K562 (cell line): ENCODE measurements at regions not wholly inside any gene's neighbourhood (a gene's known extent, or its start where the extent isn't known, plus 50 kb on each side); places are given as distances from the start of the nearest gene placed in this dataset.
A peak's percentile ranks its signal among the peaks of the same experiment; 100 is the strongest.

Experiments used
- FOXA3 ChIP-seq, 2 experiments: fragments of 450-650 bp in 1 of 2; sonication (generic) in 1 of 2; formaldehyde crosslinking; IDR thresholded peaks in 1 of 2; conservative IDR thresholded peaks in 1 of 2; 2 replicates each; pipeline versions ENCODE4 v1.4.0 to v1.8.0; 2020 to 2022; ENCODE audit warnings: mild to moderate bottlenecking in 2 of 2, missing genetic modification reagents in 1 of 2
- KAT7 ChIP-seq: sonication (generic); formaldehyde crosslinking; IDR thresholded peaks from 2 replicates; pipeline ENCODE4 v1.8.0; 2022; ENCODE audit warnings: missing genetic modification reagents, mild to moderate bottlenecking, borderline replicate concordance
- KHSRP ChIP-seq: fragments of 450-650 bp; IDR thresholded peaks from 2 replicates; pipeline ENCODE4 v1.6.1; 2017
- NFE2 ChIP-seq: IDR thresholded peaks from 2 replicates; pipeline ENCODE4 v1.6.1; 2014; ENCODE audit warnings: antibody characterized with exemption, low read depth
- PRMT5 ChIP-seq: sonication (generic); formaldehyde crosslinking; IDR thresholded peaks from 2 replicates; pipeline ENCODE4 v1.5.0; 2020; ENCODE audit warnings: missing genetic modification reagents
- RAD21 ChIP-seq, 2 experiments: fragments of 250-450 bp in 1 of 2; fragments of 450-650 bp in 1 of 2; sonication (Bioruptor Pico) in 1 of 2; formaldehyde crosslinking in 1 of 2; IDR thresholded peaks in 1 of 2; conservative IDR thresholded peaks in 1 of 2; 2 replicates each; pipeline versions ENCODE4 v1.4.0 to v1.8.0; 2020 to 2022; ENCODE audit warnings: mild to moderate bottlenecking in 2 of 2, moderate library complexity in 1 of 2
- TCFL5 ChIP-seq: fragments of 250-450 bp; sonication (Bioruptor Pico); conservative IDR thresholded peaks from 2 replicates; pipeline ENCODE4 v1.6.1; 2021; ENCODE audit warnings: mild to moderate bottlenecking, moderate library complexity, matching md5 sums
- U2AF1 ChIP-seq: fragments of 200-400 bp; formaldehyde crosslinking; optimal IDR thresholded peaks from 2 replicates; pipeline ENCODE3; 2017; ENCODE audit warnings: mild to moderate bottlenecking, low read depth, low read length, moderate library complexity
- ZNF24 ChIP-seq: fragments of 450-650 bp; IDR thresholded peaks from 2 replicates; pipeline ENCODE4 v1.6.1; 2016
- ZNF316 ChIP-seq: fragments of 450-650 bp; IDR thresholded peaks from 2 replicates; pipeline ENCODE4 v1.6.1; 2016
- ZNF778 ChIP-seq: fragments of 450-650 bp; formaldehyde crosslinking; IDR thresholded peaks from 2 replicates; pipeline ENCODE4 v1.4.0; 2020; ENCODE audit warnings: mild to moderate bottlenecking, moderate library complexity
- TF ChIP-seq, protein P1 (sequence below), 3 experiments: IDR thresholded peaks in 2 of 3; conservative IDR thresholded peaks in 1 of 3; 2 replicates each; pipeline ENCODE4 v1.5.1; 2011 to 2012; ENCODE audit warnings: low read length in 3 of 3, mild to moderate bottlenecking in 3 of 3, control low read depth in 2 of 3, improper control_type of control experiment in 1 of 3, inconsistent platforms in 1 of 3, low read depth in 1 of 3, mixed read lengths in 1 of 3, moderate library complexity in 1 of 3; ENCODE audit not compliant: insufficient read depth in 2 of 3

DNA sequence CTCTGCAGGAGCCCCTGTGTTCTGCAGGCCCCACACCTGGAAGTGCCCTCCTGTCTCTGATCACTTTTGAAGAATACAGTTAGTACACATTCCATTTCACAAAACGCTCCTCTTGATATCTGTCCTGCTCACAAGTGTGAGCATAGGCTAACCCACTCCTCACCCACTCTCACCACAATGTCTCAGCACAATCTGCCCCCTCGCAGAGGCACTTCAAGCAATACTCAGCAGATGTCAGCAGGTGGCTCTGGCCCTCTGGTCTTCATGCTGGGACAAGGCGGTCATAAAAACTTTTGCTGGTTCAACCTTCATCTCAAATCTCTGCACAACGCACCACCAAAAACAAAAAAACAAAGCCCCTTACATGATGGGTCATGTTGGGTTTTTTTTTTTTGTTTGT, 671.2 kb downstream of the MATN1 start (continued):
- peak in 1 of 2 experiments; percentile 37; a peak in 2 of 4 replicates for TF ChIP-seq RAD21 (CRISPR knock-in tag; conservative IDR thresholded peaks at IDR 0.05 in 1 of 2, IDR thresholded peaks at IDR 0.05 in 1 of 2)
- TF ChIP-seq KHSRP, result no peak
- TF ChIP-seq ZNF316, result no peak
- TF ChIP-seq NFE2, result peak; percentile 29; the same call in 1 of the 2 replicates
- TF ChIP-seq KAT7, result no peak
- TF ChIP-seq TCFL5 (CRISPR knock-in tag), result no peak
- TF ChIP-seq, protein P1, sequence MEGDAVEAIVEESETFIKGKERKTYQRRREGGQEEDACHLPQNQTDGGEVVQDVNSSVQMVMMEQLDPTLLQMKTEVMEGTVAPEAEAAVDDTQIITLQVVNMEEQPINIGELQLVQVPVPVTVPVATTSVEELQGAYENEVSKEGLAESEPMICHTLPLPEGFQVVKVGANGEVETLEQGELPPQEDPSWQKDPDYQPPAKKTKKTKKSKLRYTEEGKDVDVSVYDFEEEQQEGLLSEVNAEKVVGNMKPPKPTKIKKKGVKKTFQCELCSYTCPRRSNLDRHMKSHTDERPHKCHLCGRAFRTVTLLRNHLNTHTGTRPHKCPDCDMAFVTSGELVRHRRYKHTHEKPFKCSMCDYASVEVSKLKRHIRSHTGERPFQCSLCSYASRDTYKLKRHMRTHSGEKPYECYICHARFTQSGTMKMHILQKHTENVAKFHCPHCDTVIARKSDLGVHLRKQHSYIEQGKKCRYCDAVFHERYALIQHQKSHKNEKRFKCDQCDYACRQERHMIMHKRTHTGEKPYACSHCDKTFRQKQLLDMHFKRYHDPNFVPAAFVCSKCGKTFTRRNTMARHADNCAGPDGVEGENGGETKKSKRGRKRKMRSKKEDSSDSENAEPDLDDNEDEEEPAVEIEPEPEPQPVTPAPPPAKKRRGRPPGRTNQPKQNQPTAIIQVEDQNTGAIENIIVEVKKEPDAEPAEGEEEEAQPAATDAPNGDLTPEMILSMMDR (IDR thresholded peaks at IDR 0.05 in 2 of 3, conservative IDR thresholded peaks at IDR 0.05 in 1 of 3; ENCODE audit: insufficient read depth in 2 of 3, low read depth in 1 of 3, low read length in 3 of 3), result peak; percentile 14 to 41 (median 36); a peak in 3 of 6 replicates
- TF ChIP-seq ZNF778 (CRISPR knock-in tag), result no peak
- TF ChIP-seq FOXA3 (CRISPR knock-in tag; conservative IDR thresholded peaks at IDR 0.05 in 1 of 2, IDR thresholded peaks at IDR 0.05 in 1 of 2), result no peak
- TF ChIP-seq U2AF1, result no peak
- TF ChIP-seq PRMT5, result no peak
- TF ChIP-seq ZNF24, result no peak
